NCI-H2171 (cell line): ENCODE measurements at regions not wholly inside any gene's neighbourhood (a gene's known extent, or its start where the extent isn't known, plus 50 kb on each side); places are given as distances from the start of the nearest gene placed in this dataset.

Source experiments
- DNase-seq: peaks from one replicate; lab custom pipeline; 2025; lab: John Stamatoyannopoulos, UW

DNA sequence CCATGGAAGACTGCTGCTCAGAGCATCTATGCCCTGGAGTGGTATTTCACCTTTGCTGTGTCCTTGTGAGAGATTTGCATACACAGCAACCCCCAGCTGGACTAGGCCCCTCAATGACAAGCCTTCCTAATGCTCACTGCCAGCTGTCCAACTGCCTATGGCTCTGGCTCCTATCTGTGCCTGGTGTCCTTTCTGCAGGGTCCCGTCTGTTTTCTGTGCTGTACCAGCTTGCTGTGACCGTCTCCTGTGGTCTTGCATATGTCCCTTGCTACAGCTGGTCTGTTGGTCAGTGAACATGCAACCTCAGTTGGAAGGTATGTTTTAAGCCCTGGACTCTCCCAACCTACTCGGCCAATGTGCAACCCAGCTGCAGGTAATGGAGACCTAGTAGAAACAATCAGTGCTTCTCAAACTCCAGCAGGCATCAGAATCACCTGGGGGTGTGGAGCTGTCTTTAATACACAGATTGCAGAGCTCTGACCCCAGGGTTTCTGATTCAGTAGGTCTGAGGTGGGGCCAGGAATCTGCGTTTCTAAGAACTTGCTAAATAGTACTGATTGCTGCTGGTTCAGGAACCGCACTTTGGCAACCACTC, 306.4 kb upstream of the ZNF32 start:
- no peak for DNase-seq

DNA sequence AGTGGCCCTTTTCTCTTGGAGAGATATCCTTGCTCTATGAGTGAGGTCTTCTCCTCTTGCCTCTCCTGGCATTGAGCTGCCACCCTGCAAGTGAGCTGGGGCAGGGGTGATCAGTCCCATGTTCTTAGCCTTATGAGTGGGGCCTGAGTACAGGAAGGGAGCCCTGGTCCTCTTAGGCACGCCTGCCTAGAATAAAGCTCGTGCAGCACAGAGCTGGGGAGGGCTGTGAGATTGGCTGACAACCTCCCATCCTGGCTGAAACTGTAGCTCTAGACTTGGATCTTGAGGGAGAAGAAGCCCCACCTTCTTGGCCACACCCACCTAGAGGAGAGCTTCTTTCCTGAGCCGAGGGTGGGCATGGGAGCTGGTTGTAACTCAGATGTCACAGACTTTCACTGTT, 305.0 kb upstream of the ZNF32 start:
- DNase-seq = no peak

DNA sequence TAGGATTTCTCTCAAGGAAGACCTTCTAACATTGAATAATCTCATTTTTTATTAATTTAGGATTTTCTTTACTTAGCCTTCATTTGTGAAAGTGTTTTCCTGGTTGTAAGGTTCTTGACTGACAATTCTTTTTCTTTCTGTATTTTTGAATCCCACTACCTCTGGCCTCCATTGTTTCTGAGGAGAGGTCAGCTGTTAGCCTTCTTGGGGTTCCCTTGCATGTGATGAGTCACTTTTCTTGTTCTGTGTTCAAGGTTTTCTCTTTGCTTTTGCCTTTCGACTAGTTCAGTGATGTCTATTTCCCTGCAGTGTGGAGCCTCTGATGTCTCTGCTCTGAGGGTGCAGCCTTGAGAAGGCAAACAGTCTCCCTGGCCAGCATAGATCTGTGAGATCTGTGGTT, 304.1 kb upstream of the ZNF32 start:
- DNase-seq = no peak

DNA sequence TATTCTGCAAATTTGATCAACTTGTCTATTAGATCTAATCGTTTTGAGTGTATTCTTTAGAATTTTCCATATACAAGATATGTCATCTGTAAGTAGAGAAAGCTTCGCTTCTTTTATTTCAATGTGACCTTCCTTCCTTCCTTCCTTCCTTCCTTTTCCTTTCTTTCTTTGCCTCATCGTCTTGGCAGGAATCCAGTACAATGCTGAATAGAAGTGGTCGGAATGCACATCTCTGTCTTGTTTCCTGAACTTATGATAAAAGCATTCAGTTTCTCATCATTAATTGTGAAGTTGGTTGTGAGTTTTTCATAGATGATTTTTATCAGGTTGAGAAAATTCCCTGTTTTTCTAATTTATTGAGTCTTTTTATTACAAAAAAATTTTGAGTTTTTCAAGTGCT, 300.7 kb upstream of the ZNF32 start:
- DNase-seq = no peak

DNA sequence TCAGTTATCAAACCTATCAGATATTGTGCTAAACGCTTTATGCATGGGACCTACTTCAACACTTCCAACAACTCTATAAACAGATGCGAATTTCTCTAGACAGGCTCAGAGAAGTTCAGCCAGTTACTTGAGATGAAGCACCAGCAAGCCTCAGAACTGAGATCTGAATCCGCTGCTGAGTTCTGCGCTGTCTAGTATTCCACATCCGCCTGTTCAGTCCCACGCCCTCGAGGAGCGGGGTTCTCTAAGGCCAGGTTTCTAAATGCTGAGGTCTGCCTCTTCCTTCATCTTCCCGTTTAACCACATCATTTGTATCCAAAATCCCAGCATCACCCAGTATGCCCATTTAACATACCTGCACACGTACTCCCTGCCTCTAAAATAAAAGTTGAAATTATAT, 297.8 kb upstream of the ZNF32 start:
- DNase-seq = no peak

DNA sequence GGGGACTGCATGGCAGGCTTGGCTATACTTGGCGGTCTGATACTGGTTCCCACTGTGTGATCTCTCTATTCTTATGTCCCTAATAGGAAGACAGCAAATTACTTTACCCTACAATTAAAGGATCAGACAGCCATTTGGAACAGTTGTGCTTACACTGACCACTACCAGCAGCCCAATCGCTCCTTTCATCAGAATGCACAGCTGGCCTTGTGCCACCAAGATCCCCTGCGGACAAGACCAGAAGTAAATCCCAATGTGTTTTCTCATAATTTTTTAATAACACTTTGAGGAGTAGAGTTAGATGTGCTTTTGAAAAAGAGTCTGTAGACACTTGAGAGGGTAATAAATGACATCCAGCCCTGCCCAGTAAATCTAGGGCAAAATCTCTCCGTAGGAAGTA, 297.2 kb upstream of the ZNF32 start:
- DNase-seq = no peak

DNA sequence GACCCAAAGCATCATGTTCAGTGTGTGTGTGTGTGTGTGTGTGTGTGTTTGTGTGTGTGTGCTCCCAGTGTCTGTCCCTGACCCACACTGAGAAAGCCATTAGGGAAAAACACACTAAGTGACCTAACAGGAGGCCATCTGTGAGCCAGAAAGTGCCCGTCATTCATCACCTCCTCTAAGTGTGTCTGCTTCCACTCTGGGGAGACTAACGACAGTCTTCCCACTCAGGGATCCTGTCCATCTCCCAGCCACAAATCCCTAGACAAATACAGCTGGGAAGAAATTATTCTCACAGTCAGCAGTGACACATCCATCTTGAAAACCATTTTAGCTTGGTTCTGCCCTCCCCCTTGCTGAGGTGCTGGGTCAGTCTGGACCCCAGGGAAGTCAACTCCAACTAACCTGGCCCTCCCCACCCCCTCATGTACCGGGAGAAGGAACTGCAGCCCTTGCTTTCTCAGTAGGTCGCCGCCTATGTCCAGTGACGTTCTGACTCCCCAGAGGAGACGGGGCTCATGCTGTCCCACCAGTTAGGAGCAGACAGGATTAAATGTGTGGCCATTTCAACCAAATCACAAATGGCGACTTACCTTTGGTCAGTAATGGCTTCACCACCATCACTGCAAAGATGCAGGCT, 296.5 kb upstream of the ZNF32 start:
- DNase-seq = no peak

DNA sequence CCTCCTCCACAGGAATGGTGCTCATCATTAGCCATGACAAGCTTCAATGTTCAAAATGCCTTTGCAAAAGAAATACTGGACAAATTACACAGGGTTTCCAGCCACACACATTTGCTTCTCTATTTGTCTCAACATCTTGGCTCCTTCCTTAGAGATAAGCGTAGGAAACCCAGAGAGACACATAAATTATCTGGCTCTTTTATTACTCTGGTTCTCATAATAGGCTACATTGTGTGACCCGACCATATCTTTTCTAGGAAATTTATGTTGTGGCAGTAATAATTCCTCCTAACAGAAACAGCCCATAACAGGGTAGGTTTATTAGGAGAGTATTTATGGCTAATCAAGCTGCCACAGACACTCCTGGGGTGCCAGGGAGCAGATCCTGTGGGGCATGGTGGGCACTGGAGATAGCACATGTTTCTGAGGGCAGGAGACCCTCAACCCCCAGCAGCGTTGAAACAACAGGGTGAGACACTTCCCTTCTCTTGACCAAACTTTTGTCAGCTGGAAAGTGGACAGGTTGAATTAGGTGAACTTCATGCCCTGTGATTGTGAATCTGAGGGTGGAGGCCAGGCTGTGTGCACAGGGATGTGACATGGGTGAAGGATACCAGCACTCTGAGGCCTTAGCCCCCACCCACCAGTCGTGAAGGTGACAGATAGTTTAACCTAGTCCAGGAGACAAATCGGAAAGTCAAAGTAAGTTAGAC, 295.9 kb upstream of the ZNF32 start:
- DNase-seq = no peak

DNA sequence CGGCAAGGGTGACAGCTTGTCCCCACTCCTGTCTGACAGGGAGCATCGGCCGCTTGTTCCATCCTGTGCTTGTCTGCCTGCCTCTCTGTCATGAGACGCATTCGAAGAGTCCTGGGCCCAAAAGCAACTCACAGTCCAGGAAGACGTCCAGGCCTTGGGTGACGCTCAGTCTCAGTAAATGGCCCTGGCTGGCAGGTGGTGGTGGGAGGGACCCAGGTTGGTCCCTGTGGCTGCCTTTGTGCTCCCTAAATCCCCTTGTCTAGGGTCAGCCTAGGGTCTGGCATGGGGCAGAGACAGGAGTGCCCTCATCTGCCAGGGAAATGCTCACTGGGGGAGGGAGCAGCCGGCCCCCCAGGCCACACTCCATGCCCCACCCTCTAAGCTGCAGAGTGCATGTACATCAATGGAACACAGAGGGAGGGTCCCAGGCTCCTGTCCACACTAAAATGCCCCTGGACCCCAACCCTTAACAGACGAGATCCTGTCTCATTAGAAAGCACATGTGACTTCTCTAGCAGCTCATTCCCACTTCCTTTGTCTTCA, 295.2 kb upstream of the ZNF32 start:
- DNase-seq = no peak

DNA sequence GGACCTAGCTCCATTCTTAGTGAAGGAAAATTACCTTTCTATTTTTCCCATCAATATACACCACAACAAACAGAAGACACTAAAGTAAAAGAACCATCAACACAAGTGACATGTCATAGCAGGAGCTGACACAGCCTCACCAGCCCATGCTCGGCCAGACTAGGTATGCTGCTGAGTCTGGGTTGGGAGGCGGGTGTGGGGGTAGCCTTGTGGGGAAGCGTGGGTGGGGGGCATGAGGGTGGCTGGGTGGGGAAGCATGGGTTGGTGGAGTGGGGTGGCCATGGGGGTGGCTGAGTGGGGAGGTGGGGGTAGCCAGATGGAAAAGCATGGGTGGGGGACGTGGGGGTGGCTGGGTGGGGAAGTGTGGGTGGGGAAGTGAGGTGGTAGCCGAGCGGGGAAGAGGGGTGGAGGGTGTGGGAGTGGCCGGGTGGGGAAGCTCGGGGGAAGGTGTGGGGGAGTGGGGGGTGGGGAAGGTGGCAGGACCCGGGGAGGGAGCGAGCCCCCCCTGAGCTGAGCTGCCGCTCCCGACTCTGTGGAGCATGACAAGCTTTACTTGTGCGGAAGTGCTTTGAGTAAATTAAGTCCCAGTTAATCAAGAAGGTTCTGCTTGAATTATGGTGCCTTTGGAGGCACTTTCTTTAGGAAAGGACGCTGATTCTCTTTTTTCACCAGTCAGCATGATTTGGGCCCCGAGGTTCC, 294.6 kb upstream of the ZNF32 start:
- no peak for DNase-seq

DNA sequence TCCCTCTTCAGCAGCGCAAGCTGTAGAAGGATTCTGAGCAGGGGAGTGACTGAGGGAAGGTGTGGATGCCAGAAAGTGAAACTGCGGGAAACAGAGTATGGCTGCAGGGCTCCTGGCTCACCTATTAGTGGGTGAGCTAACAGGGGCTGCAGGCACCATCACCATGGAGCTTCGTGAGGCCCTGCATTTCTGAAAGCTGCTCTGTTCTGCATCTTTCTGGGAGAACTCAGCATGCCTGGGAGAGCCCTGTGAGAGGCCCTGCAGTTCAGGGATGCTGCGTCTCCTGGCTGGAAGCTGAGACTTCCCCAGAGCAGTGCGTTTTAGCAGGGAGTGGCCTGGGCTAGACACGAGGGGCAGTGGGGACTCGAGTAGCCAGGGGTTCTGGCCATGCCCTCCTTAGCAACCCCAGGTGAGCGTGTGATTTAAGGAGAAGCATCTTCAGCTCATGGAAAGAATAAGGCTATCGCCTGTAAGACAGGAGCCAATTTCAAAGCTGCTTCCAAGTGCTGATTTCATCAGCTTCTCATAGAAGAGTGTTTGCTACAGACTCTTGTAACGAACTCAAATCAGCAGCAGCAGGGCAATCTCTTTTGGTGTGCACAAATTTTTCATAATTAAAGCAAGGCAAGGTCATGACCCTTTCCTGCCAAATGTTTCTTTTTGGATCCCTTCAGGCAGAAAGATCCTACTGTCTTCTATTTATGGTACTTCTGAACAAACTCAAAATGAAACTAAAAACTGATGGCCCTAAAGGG, 293.6 kb upstream of the ZNF32 start:
- DNase-seq = no peak

DNA sequence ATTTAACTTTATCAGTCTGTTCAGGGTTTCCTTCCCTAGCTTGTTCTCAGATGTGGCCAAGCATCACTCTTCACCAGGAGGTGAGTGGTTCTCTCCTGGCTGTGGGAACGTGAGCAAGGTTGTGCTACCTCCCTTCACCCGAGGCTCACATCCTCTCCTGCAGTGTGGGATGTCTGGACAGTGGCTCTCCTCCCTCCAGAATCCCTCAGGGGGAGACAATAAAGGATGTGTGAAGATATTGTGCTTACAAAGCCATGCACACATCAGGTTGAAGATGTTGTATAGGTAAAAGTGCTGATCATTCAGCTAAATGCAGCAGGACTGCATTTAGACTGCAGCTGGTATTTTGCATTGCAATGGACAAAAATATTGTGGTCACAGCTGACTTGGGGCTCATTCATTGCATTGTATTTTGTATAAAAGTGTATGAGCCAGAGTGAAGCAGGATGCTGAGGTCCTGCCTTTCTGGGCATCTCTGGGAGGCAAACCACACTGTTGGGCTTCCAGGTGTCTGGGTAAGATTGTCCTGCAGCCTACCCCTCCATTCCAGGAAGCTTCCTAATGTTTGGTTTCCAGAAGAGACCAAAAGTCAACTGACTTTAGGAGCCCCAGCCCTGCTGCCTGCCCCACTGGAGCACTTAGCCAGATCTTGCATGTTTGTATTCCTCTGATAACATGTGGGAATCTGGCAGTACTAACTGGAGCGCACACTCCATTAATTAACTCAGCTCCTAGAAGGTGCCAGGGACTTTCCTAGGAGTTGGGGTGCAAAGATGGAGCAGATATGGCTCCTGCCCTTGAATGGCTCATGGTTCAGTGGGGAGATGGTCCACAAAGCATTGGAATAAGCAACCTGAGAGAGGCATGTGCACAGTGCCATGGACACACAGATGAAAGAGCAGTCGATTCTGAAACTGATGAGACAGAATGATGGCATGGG, 292.5 kb upstream of the ZNF32 start:
- DNase-seq = no peak

DNA sequence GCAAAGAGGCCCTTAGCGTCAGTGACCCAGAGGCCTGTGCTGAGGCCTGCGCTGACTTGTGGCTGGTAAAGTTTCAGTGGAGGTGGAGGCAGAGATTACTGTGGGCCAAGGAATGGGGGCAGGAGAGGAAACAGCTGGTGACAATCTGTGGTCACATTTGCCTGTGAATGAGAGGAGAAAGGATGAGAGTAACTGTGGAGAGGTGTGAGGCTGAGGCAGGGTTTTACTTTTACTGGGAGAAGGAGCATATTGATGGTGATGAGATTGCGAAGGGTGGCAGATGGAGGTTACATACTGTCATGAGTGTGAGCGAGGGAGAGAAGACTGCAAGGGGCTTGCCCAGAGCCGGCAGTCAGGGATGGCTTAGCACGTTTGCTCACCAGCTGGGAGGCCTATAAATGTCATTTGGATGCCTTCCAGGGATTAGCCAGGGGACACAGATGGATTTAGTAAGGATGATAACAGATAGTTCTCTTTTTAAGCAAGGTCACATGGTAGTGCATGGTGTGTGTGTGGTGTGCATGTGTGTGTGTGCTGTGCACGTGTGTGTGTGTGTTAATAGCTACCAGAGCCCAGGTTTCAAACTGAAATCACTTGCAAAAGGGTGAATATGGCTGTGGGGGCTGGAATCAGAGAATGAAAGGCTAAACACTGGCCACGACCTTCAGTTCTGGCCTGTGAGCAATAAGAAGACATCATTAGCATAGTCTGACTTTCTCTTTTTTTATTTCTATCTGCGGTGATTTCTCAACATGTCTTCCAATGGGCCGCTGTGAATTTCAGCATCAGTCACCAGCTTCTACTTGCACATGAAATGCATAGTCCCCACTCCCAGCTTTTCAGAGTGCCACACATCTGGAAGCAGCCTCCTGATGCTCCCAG, 291.5 kb upstream of the ZNF32 start:
- peak; percentile 2 for DNase-seq

DNA sequence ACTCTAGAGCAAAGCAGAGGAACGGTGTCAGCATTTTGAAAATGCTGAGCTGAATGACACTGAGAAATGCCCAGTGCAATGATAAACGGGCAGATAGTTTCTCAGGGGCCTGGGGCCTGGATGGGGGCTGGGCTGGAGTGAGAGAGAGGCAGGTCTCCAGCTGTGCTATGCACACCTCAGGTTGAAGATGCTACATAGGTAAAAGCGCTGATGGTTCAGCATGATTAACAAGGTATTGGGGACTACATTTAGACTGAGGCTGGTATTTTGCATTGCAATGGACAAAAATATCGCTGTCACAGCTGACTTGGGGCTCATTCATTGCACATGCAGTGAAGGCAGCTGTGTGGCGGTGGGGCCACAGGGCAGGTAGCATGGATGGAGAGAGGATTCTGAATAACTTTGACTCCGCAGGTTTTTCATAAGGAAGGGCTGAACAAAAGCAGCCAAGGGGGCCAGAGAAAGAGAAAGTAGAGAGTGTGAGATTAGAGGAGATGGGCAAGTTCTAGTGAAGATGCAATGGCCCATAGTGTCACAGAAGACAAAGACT, 290.8 kb upstream of the ZNF32 start:
- DNase-seq = no peak

DNA sequence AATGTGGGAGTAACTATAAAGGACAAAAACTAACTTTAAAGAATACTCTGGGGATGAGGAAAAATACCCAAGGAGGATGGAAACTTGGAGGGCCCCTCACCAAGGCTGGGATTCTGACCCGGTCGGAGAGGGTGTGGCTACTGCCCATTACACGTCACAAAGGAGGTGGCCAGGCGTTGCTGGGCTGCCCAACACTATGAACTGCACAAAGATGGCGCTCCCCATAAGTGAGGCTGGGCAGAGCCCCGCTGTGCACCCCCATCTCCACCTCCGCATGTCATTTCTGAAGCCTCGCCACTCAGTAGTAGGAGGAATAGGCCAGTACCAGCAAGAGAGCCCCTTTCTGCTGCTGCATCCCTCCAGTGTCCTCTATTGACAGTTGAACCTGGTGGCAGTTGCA, 290.1 kb upstream of the ZNF32 start:
- no peak for DNase-seq

DNA sequence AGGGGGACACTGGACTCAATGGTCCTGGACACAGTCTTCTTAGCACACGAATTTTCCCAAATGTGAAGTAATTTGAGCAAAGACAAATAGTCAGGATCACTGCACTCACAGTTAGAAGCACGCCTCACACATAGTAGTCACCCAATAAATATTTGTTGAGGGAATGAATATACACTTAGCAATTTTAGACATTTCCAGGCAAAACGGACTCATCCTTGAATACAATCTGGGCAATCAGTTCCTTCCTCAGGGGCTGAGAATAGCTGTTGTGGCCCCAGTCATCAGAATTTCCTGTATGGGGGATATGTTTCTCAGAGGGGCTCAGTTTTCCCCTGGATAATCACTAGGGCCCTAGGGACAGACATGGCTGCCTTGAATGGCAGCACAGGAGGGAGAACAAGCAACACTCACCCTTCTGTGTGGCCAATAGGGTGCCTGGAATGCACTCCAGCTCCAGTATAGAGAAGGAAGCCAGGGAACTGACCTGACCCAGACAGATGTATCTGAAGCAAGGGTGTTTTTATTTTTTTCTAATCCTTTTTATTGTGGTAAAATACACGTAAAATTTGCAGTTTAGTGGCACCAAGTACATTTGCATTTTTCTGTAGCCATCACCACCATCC, 282.7 kb upstream of the ZNF32 start:
- no peak for DNase-seq

DNA sequence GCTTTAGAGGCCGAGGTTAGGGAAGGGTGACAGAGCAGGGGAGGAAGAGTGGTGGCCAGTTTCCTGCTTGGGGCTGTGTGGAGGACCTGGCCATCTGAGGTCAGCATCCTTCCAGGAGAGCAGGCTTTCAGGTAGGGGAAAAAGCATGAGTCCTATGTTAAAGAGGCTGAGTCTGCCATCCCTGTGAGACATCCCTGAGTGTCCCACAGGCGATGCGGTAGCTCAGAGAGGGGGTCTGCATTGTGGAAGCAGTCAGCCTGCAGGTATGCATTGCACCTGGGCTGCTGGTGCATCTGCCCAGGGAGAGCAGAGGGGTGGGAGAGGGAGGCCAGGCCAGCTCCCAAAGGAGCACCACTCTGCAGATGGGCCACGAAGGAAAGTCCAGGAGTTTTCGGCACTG, 282.1 kb upstream of the ZNF32 start:
- no peak for DNase-seq

DNA sequence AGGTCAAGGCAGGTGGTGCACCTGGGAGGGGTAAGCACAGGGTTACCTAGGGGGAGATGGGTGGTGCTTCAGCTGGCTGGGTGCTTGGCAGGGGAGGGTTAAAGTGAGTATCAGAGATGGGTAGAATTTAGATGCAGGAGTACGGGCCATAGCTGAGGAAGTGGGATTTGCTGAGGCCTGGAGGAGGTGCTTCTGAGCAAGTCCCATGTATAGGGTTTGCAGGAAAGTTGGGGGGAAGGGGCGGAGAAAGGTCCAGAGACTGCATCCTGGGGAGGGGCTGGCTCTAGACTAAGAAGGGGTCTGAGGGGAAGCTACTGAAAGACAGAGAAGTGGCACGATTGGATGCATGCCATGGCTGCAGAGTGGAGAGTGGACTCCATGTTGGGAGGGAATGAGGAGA, 281.6 kb upstream of the ZNF32 start:
- DNase-seq = no peak

DNA sequence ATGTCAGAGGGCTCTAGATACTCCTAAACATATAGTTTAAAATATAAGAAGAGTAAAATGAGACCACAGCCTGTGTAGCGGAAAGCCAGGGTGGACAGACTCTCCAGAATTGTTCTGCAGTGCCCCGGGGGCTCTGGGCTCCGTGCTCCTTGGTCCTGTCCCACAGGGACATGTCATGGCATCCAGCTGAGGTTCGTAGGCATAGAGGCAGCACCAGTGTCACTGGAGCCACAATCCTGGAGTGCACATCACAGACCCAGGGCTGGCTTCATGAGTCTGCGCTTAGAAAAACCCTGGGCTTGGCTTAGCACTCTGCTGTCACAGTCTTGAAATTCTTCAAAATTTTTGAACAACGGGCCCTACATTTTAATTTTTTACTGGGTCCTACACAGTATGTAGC, 280.4 kb upstream of the ZNF32 start:
- DNase-seq = no peak
